IPS-20b (cell line): ENCODE measurements at regions not wholly inside any gene's neighbourhood (a gene's known extent, or its start where the extent isn't known, plus 50 kb on each side); places are given as distances from the start of the nearest gene placed in this dataset.
"Not testable (repeated sequence)": the region's sequence is repeated elsewhere in the genome, so short reads cannot be mapped to it uniquely, and the experiment has no call there.

Source experiments
- H3K27ac ChIP-seq: one replicate; pipeline ENCODE4 v1.5.1; 2013; ENCODE audit warnings: low read length
- H3K27me3 ChIP-seq: 2 replicates; pipeline ENCODE4 v1.6.1; 2013; ENCODE audit warnings: mild to moderate bottlenecking, low read length, inconsistent platforms; ENCODE audit not compliant: insufficient read depth
- H3K36me3 ChIP-seq: 2 replicates; pipeline ENCODE4 v1.6.1; 2013; ENCODE audit warnings: low read depth, mild to moderate bottlenecking, inconsistent platforms, low read length, moderate library complexity; ENCODE audit not compliant: insufficient read depth
- H3K4me1 ChIP-seq: 2 replicates; pipeline ENCODE4 v1.6.1; 2013; ENCODE audit warnings: mild to moderate bottlenecking, control low read depth, inconsistent platforms, low read length, moderate library complexity; ENCODE audit not compliant: insufficient read depth
- H3K4me3 ChIP-seq: 2 replicates; pipeline ENCODE4 v1.5.1; 2013; ENCODE audit warnings: mild to moderate bottlenecking, low read length, inconsistent platforms
- H3K9ac ChIP-seq: 2 replicates; pipeline ENCODE4 v1.6.1; 2013; ENCODE audit warnings: low read depth, mild to moderate bottlenecking, inconsistent platforms, low read length, moderate library complexity
- H3K9me3 ChIP-seq: 2 replicates; pipeline ENCODE4 v1.6.1; 2013; ENCODE audit warnings: mild to moderate bottlenecking, low read depth, low read length, inconsistent platforms; ENCODE audit not compliant: insufficient read depth

DNA sequence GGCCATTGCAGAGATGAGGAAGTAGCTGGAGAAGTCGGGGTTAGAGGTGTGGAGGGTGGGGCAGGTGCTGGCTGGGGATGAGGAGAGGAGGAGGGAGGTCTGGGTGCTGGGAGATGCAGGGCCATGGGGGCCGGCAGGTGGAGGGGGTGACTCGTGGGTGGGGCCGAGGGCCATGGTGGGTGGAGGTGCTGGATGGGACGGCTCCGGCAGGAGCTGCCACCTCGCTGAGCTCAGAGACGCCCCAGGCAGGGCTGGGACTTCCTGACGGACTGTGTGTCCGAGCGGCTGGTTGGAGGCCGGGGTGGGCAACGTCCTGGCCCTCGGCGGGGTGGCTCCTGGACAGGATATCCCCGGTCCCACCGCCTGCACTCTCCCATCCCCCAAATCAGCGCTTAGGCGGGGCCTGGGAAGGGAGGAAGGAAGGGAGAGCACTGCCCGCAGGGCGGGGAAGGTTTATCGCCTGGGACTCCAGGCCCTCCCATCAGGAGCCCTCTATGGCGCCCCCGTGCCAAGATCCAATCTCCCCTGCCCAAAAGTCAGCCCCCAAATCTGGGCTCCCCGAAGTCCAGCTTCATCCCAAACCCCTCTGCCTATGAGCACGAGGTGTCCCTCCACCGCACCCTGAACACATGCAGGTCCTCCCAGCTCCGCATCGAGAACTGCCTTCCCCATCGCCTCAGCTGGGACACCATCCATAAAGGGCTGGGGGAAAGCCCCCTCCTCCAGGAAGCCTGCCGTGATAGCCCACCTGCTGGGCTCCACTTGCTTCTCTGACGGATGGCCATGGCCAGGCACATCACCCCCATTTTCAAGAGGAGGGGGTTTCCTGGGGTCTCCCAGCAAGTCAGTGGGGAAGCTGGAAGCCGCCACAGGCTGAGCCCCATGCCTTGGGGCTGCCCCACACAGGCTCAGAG is 58.3 kb upstream of the NOTCH1 start:
- no peaks in the 10 kb centered on the region for H3K36me3 ChIP-seq
- no peak overlapping the region for H3K4me3 ChIP-seq
- H3K9me3 ChIP-seq = no peaks in the 10 kb centered on the region
- H3K4me1 ChIP-seq = no peaks in the 10 kb centered on the region
- no peak overlapping the region for H3K27ac ChIP-seq
- H3K27me3 ChIP-seq = no peaks in the 10 kb centered on the region
- no peak overlapping the region; the same call in 1 of the 2 replicates for H3K9ac ChIP-seq

- Histone ChIP-seq H3K27me3 (no peaks in the 10 kb centered on the region), H3K36me3 (no peaks in the 10 kb centered on the region), H3K27ac (no peak overlapping the region), H3K4me1 (no peaks in the 10 kb centered on the region), H3K4me3 (no peak overlapping the region), H3K9ac (no peak overlapping the region), H3K9me3 (no peaks in the 10 kb centered on the region)
These were observed 57.4 kb upstream of the NOTCH1 start for GRCh38 chr9:136603216-136603615.

- Histone ChIP-seq H3K27ac (no peak overlapping the region), H3K9me3 (no peaks in the 10 kb centered on the region), H3K36me3 (no peaks in the 10 kb centered on the region), H3K27me3 (no peaks in the 10 kb centered on the region), H3K4me3 (no peak overlapping the region), H3K4me1 (no peaks in the 10 kb centered on the region), H3K9ac (no peak overlapping the region)
These were observed 56.5 kb upstream of the NOTCH1 start for GRCh38 chr9:136602193-136602885.

DNA sequence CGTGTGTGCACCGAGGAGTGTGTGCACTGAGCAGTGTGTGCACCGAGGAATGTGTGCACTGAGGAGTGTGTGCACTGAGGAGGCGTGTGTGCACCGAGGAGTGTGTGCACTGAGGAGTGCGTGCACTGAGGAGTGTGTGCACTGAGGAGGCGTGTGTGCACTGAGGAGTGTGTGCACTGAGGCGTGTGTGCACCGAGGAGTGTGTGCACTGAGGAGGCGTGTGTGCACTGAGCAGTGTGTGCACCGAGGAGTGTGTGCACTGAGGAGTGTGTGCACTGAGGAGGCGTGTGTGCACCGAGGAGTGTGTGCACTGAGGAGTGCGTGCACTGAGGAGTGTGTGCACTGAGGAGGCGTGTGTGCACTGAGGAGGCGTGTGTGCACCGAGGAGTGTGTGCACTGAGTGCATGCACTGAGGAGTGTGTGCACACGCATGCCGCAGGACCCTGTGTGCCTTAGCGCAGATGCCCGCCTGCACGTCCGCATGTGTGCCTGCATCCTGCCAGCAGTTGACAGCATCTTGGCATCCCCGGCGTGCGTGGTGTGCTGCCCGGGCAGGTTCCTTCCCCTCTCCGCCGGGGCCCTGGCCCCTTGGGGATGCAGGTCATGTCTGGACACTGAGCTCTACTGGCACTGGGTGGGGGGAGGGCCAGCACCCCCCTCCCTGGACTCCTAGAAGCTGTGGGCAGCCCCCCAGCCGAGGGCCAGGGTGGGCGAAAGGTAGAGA is 55.6 kb upstream of the NOTCH1 start:
- not testable (repeated sequence) for H3K9ac ChIP-seq, H3K27ac ChIP-seq

DNA sequence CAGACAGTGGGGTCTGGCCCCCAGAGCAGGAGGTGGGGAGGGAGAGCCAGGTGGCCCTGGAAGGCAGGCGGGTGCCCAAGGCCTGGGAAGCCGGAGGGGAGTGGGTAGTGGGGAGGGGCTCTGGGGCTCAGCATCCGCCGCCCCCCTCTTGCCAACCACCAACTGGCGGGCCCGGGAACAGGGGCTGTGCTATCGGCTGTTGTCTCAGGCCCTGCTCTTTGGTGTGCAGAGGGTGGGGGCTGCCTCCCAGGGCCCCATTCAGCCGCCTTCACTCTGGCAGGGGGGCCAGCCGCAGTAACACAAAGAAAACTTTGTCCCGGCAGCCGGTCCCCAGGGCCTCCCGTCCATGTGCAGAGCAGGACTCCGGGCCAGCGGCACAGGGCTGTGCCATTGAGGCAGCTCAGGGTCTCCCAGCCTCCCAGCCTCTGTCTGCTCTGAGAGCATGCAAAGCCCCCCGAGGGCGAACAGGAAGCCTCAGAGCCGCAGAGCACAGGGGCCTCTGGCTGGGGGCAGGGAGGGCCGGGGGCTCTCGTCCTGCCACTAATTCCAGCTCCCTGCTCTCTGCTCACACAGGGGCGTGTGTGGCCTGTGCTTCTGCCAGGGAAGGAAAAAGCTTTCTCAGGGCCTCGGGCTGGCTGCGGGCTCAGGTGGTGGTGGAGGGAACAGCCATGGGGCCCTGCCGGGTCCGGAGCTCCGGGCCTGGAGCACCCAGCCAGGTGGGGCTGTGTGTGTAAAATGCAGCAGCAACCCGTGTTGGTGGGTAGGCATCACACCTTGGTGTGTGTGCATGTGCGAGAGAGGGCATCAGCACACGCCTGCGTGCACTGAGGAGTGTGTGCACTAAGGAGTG is 54.2 kb upstream of the NOTCH1 start:
- Histone ChIP-seq H3K4me1 (no peaks in the 10 kb centered on the region), H3K9me3 (no peaks in the 10 kb centered on the region), H3K9ac (peak overlapping the region; percentile 27; the same call in 1 of the 2 replicates), H3K36me3 (no peaks in the 10 kb centered on the region), H3K27me3 (no peaks in the 10 kb centered on the region), H3K4me3 (no peak overlapping the region), H3K27ac (no peak overlapping the region)

More for the DNA sequence above, 55.6 kb upstream of the NOTCH1 start:
- not testable (repeated sequence) for H3K36me3 ChIP-seq, H3K9me3 ChIP-seq, H3K4me1 ChIP-seq, H3K4me3 ChIP-seq, H3K27me3 ChIP-seq

DNA sequence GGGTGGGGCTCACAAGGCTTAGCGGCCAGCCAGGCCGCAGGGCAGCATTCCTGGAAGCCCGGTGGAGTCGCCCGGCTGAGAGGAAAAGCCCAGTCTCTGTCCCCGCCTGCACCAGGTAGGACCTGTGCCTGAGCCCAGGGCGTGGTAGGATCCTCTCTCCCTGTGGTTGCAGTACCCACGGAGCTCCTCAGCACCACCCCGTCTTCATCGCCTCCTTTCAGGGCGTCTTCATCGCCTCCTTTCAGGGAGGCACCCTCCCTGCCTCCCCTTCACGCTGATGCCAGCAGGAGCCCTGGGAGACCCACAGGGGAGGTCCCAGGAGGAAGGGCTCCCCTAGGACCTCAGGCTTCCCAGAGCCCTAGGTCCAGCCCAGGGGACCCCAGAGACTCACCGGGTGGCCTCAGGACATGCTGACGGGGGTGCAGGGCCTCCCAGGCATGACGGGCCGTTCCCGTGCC is 53.3 kb upstream of the NOTCH1 start:
- Histone ChIP-seq H3K27me3 (no peaks in the 10 kb centered on the region), H3K9ac (no peak overlapping the region), H3K36me3 (no peaks in the 10 kb centered on the region), H3K4me1 (no peaks in the 10 kb centered on the region), H3K4me3 (no peak overlapping the region), H3K27ac (no peak overlapping the region), H3K9me3 (no peaks in the 10 kb centered on the region)

- not testable (repeated sequence) for H3K4me1 ChIP-seq, H3K4me3 ChIP-seq, H3K27me3 ChIP-seq, H3K36me3 ChIP-seq, H3K27ac ChIP-seq, H3K9ac ChIP-seq, H3K9me3 ChIP-seq
These were observed 52.7 kb upstream of the NOTCH1 start for GRCh38 chr9:136598390-136599073.

DNA sequence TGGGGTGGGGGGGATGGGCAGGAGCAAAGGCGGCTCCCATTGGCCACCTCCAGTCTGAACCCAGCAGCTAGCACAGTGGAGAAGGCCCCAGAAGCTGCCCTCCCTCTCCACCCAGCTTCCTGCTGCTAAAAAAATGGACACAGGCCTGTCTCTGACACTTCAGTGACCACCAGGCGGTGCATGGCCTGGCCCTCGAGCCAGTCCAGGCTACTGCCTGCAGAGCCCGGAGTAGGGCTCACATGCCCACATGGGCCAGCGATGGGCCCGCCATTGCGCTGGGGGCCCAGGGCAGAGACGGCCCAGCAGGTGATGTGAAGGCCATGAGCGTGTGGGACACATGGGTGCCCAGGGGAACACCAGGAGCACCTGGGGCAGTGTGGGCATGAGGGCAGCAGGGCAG is 52.1 kb upstream of the NOTCH1 start:
- Histone ChIP-seq H3K4me1 (no peaks in the 10 kb centered on the region), H3K27me3 (no peaks in the 10 kb centered on the region), H3K27ac (no peak overlapping the region), H3K36me3 (no peaks in the 10 kb centered on the region), H3K9me3 (no peaks in the 10 kb centered on the region), H3K9ac (no peak overlapping the region), H3K4me3 (no peak overlapping the region)

DNA sequence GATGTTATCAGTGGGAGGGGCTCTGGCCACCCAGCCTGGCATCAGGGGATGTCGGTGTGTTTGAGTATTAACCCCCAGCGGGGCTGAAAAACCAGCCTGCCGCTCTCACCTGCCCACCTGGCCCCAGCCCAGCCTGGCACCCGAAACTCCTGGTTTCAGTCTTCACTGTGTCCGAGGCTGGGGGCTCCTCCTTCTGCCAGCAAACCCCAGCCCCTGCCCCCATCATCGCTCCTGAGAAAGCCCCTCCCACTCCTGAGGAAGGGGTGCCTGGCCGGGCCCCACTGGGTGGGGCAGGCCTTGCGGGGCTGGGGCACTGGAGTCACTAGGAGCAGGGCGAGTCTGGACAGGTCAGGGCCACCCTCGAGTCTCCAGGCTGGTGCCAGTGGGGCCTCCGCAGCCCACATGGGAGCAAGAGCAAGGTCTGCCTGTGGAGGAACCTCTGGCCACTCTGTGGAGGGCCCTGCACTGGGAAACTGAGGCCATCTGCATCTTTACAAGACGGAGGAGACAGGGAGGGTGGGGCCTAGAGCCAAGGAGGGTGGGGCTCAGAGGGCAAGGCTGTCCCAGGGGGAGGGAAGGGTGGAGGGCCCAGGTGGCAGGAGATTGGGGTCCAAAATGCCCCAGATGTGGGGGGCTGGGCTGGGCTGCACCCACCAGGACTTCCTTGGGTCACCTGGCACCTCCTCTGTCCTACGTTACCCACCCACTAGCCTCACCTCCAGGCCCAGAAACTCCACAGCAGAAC is 51.5 kb upstream of the NOTCH1 start:
- Histone ChIP-seq H3K27ac (no peak overlapping the region), H3K4me3 (no peak overlapping the region), H3K9me3 (no peaks in the 10 kb centered on the region), H3K36me3 (no peaks in the 10 kb centered on the region), H3K4me1 (no peaks in the 10 kb centered on the region), H3K27me3 (no peaks in the 10 kb centered on the region), H3K9ac (no peak overlapping the region)

DNA sequence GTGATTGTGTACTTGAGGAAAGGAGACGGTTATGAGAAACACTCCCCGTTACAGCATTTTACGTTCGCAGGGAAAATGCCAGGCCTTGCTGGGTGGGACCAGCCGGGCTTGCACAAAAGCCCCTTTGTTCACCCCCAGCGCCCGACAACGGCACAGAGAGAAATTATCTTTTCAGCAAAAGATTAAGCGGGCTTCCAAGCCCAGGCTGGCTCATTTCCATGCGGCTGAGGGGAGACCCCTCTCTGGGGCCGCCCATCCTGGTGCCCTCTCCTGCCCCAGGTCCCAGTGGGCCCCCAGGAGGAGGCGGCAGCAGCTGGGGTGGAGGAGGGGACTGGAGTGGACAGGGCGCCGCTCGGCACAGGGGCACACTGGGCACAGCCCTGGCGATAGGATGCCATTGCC is 50.8 kb upstream of the NOTCH1 start:
- Histone ChIP-seq H3K4me3 (no peak overlapping the region), H3K36me3 (no peaks in the 10 kb centered on the region), H3K27me3 (no peaks in the 10 kb centered on the region), H3K4me1 (no peaks in the 10 kb centered on the region), H3K9me3 (no peaks in the 10 kb centered on the region), H3K9ac (no peak overlapping the region), H3K27ac (no peak overlapping the region)
